ENCODE measurements at regions not wholly inside any gene's neighbourhood (a gene's known extent, or its start where the extent isn't known, plus 50 kb on each side); places are given as distances from the start of the nearest gene placed in this dataset.

DNA sequence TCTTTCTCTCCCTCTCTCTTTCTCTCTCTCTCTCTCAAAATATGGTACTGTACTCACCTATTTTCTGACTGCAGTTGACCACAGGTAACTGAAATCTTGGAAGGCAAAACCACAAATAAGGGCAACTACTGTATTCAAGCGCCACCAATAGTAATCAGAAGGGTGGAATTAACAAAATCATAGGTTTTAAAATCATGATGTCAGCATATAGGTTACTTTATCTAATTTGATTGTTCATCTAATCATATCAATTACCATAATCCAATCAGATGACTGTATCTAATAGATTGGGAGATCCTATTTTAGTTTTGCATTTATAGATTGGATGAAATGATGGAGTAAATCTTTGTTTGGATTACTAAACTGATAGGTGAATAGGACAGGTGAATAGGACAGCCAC lies 155.8 kb upstream of the KITLG start:
- H3K4me2 ChIP-seq = no peak overlapping the region
- no peaks in the 10 kb centered on the region for H3F3A ChIP-seq (replicated peaks; ENCODE audit: insufficient read depth)
- no peaks in the 10 kb centered on the region for H3K9me2 ChIP-seq
- no peaks in the 10 kb centered on the region for H3K27me3 ChIP-seq (ENCODE audit: insufficient read depth)
- no peaks in the 10 kb centered on the region for H3K79me2 ChIP-seq (ENCODE audit: insufficient read depth)
- ChIA-PET CTCF (no interaction called here), POLR2A (no interaction called here)
- no peak overlapping the region for H2AFZ ChIP-seq (ENCODE audit: low read depth)
- H4K20me1 ChIP-seq (ENCODE audit: insufficient read depth) = no peaks in the 10 kb centered on the region
- DNase-seq = no peak
- H3K36me3 ChIP-seq (replicated peaks in 1 of 2; ENCODE audit: control insufficient read depth in 1 of 2, insufficient read depth in 2 of 2, low read length in 1 of 2) = no peaks in the 10 kb centered on the region
- no peaks in the 10 kb centered on the region for H3K4me1 ChIP-seq (ENCODE audit: control insufficient read depth in 1 of 2, insufficient read depth in 2 of 2, low read depth in 1 of 2, low read length in 1 of 2)
- WGBS (ENCODE audit: low lambda C conversion rate) = 94% methylated on average over 1 of the region's 1 CpG
- H3K27ac ChIP-seq (ENCODE audit: low read depth in 2 of 2, low read length in 1 of 2) = no peak overlapping the region
- H3K9me3 ChIP-seq = no peaks in the 10 kb centered on the region
- H3K4me3 ChIP-seq (ENCODE audit: low read depth in 2 of 2, low read length in 1 of 2) = no peak overlapping the region
- TF ChIP-seq IRF3 (IDR thresholded peaks at IDR 0.05; ENCODE audit: low read depth, low read length) (no peak), MXI1 (IDR thresholded peaks at IDR 0.05; ENCODE audit: low read depth, low read length) (no peak), EP300 (IDR thresholded peaks at IDR 0.05; ENCODE audit: borderline replicate concordance in 1 of 2, low read depth in 1 of 2, low read length in 1 of 2) (no peak), GATA2 (CRISPR knock-in tag; IDR thresholded peaks at IDR 0.05) (no peak), GABPA (IDR thresholded peaks at IDR 0.05; ENCODE audit: low read depth) (no peak), USF1 (IDR thresholded peaks at IDR 0.05; ENCODE audit: borderline replicate concordance, low read depth) (no peak), JUND (IDR thresholded peaks at IDR 0.05) (no peak), POLR2AphosphoS5 (IDR thresholded peaks at IDR 0.05; ENCODE audit: low read depth, low read length) (no peak), FOXM1 (IDR thresholded peaks at IDR 0.05; ENCODE audit: low read depth) (no peak), CHD2 (IDR thresholded peaks at IDR 0.05; ENCODE audit: low read length, partially characterized antibody) (no peak), FOSL2 (IDR thresholded peaks at IDR 0.05; ENCODE audit: borderline replicate concordance, low read depth) (no peak)
- TF ChIP-seq, protein P1, sequence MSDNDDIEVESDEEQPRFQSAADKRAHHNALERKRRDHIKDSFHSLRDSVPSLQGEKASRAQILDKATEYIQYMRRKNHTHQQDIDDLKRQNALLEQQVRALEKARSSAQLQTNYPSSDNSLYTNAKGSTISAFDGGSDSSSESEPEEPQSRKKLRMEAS (IDR thresholded peaks at IDR 0.05; ENCODE audit: low read depth) = no peak
- TF ChIP-seq, protein P2, sequence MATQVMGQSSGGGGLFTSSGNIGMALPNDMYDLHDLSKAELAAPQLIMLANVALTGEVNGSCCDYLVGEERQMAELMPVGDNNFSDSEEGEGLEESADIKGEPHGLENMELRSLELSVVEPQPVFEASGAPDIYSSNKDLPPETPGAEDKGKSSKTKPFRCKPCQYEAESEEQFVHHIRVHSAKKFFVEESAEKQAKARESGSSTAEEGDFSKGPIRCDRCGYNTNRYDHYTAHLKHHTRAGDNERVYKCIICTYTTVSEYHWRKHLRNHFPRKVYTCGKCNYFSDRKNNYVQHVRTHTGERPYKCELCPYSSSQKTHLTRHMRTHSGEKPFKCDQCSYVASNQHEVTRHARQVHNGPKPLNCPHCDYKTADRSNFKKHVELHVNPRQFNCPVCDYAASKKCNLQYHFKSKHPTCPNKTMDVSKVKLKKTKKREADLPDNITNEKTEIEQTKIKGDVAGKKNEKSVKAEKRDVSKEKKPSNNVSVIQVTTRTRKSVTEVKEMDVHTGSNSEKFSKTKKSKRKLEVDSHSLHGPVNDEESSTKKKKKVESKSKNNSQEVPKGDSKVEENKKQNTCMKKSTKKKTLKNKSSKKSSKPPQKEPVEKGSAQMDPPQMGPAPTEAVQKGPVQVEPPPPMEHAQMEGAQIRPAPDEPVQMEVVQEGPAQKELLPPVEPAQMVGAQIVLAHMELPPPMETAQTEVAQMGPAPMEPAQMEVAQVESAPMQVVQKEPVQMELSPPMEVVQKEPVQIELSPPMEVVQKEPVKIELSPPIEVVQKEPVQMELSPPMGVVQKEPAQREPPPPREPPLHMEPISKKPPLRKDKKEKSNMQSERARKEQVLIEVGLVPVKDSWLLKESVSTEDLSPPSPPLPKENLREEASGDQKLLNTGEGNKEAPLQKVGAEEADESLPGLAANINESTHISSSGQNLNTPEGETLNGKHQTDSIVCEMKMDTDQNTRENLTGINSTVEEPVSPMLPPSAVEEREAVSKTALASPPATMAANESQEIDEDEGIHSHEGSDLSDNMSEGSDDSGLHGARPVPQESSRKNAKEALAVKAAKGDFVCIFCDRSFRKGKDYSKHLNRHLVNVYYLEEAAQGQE (IDR thresholded peaks at IDR 0.05; ENCODE audit: low read depth, low read length) = no peak
- H3K9ac ChIP-seq = no peak overlapping the region
